ENCODE measurements at regions not wholly inside any gene's neighbourhood (a gene's known extent, or its start where the extent isn't known, plus 50 kb on each side); places are given as distances from the start of the nearest gene placed in this dataset.
"Not testable (repeated sequence)": the region's sequence is repeated elsewhere in the genome, so short reads cannot be mapped to it uniquely, and the experiment has no call there.

- not testable (repeated sequence) for TF ChIP-seq CTCF (IDR thresholded peaks at IDR 0.05; ENCODE audit: low read depth, low read length, missing input control); SP1 (IDR thresholded peaks at IDR 0.05); JUND (IDR thresholded peaks at IDR 0.05); EGR1 (IDR thresholded peaks at IDR 0.05; ENCODE audit: low read depth in 2 of 2); HNF4G (IDR thresholded peaks at IDR 0.05); GABPA (IDR thresholded peaks at IDR 0.05 in 1 of 2, conservative IDR thresholded peaks at IDR 0.05 in 1 of 2); RXRA (IDR thresholded peaks at IDR 0.05); YY1 (IDR thresholded peaks at IDR 0.05)
- TF ChIP-seq, protein P1, sequence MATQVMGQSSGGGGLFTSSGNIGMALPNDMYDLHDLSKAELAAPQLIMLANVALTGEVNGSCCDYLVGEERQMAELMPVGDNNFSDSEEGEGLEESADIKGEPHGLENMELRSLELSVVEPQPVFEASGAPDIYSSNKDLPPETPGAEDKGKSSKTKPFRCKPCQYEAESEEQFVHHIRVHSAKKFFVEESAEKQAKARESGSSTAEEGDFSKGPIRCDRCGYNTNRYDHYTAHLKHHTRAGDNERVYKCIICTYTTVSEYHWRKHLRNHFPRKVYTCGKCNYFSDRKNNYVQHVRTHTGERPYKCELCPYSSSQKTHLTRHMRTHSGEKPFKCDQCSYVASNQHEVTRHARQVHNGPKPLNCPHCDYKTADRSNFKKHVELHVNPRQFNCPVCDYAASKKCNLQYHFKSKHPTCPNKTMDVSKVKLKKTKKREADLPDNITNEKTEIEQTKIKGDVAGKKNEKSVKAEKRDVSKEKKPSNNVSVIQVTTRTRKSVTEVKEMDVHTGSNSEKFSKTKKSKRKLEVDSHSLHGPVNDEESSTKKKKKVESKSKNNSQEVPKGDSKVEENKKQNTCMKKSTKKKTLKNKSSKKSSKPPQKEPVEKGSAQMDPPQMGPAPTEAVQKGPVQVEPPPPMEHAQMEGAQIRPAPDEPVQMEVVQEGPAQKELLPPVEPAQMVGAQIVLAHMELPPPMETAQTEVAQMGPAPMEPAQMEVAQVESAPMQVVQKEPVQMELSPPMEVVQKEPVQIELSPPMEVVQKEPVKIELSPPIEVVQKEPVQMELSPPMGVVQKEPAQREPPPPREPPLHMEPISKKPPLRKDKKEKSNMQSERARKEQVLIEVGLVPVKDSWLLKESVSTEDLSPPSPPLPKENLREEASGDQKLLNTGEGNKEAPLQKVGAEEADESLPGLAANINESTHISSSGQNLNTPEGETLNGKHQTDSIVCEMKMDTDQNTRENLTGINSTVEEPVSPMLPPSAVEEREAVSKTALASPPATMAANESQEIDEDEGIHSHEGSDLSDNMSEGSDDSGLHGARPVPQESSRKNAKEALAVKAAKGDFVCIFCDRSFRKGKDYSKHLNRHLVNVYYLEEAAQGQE (IDR thresholded peaks at IDR 0.05), result not testable (repeated sequence)
These were observed 99.2 kb downstream of the ATP6V0E2 start for GRCh38 chr7:149972977-149973376.

Data from liver (tissue), 3 donors.